ENCODE measurements at regions not wholly inside any gene's neighbourhood (a gene's known extent, or its start where the extent isn't known, plus 50 kb on each side); places are given as distances from the start of the nearest gene placed in this dataset.

- TF ChIP-seq CTCF (conservative IDR thresholded peaks at IDR 0.05; ENCODE audit: low read depth, low read length) (no peak), EZH2 (IDR thresholded peaks at IDR 0.05; ENCODE audit: borderline replicate concordance, low read depth, low read length, poor library complexity, severe bottlenecking) (no peak)
Measured at GRCh38 chr9:107118863-107119624, 164.0 kb upstream of the RAD23B start.
